ENCODE measurements at regions not wholly inside any gene's neighbourhood (a gene's known extent, or its start where the extent isn't known, plus 50 kb on each side); places are given as distances from the start of the nearest gene placed in this dataset.

DNA sequence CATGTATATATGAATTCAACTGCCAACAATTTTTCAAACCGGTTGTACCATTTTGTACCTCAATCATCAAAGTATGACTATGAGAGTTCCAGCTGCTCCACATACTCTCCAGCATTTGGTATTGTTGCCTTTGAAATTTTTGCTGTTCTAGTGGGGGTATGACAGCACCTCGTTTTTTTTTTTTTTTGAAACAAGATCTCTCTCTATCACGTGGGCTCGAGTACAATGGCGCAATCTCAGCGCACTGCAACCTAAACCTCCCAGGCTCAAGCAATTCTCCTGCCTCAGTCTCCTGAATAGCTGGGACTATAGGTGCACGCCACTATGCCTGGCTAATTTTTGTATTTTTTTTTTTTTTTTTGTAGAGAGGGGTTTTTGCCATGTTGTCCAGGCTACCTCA, 144.7 kb upstream of the JARID2 start:
- H3K27ac ChIP-seq (ENCODE audit: insufficient read depth, low read length) = no peak overlapping the region
- DNase-seq (ENCODE audit: low read depth in 2 of 2) = no peak
- H3K9me3 ChIP-seq (ENCODE audit: control insufficient read depth, insufficient read depth, low read depth, low read length) = no peaks in the 10 kb centered on the region
- TF ChIP-seq EZH2 (IDR thresholded peaks at IDR 0.05; ENCODE audit: low read length, missing control alignments) = no peak
- TF ChIP-seq, protein P1, sequence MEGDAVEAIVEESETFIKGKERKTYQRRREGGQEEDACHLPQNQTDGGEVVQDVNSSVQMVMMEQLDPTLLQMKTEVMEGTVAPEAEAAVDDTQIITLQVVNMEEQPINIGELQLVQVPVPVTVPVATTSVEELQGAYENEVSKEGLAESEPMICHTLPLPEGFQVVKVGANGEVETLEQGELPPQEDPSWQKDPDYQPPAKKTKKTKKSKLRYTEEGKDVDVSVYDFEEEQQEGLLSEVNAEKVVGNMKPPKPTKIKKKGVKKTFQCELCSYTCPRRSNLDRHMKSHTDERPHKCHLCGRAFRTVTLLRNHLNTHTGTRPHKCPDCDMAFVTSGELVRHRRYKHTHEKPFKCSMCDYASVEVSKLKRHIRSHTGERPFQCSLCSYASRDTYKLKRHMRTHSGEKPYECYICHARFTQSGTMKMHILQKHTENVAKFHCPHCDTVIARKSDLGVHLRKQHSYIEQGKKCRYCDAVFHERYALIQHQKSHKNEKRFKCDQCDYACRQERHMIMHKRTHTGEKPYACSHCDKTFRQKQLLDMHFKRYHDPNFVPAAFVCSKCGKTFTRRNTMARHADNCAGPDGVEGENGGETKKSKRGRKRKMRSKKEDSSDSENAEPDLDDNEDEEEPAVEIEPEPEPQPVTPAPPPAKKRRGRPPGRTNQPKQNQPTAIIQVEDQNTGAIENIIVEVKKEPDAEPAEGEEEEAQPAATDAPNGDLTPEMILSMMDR (conservative IDR thresholded peaks at IDR 0.05 in 1 of 2, IDR thresholded peaks at IDR 0.05 in 1 of 2; ENCODE audit: low read depth in 1 of 2, low read length in 2 of 2) = no peak
- no peaks in the 10 kb centered on the region for H3K79me2 ChIP-seq (ENCODE audit: control insufficient read depth, insufficient read depth, low read length)
- no peaks in the 10 kb centered on the region for H3K4me1 ChIP-seq (ENCODE audit: control insufficient read depth, extremely low read depth, insufficient read depth, low read length)
- no peak overlapping the region for H2AFZ ChIP-seq (ENCODE audit: low read length)
- no peaks in the 10 kb centered on the region for H4K20me1 ChIP-seq (ENCODE audit: control insufficient read depth, extremely low read depth, insufficient read depth, low read length)
- H3K4me2 ChIP-seq (ENCODE audit: extremely low read depth, insufficient read depth, low read length) = no peak overlapping the region
- H3K9ac ChIP-seq (ENCODE audit: insufficient read depth, low read length) = no peak overlapping the region
- no peaks in the 10 kb centered on the region for H3K36me3 ChIP-seq (ENCODE audit: control insufficient read depth, insufficient read depth, low read length)
- H3K27me3 ChIP-seq (ENCODE audit: control insufficient read depth, insufficient read depth, low read length) = no peaks in the 10 kb centered on the region
- H3K4me3 ChIP-seq (replicated peaks in 1 of 4; ENCODE audit: control extremely low read depth in 1 of 4, insufficient read depth in 1 of 4, low read depth in 3 of 4, low read length in 4 of 4) = no peak overlapping the region

- H2AFZ ChIP-seq (ENCODE audit: low read length) = no peak overlapping the region
- H3K79me2 ChIP-seq (ENCODE audit: control insufficient read depth, insufficient read depth, low read length) = no peaks in the 10 kb centered on the region
Measured at GRCh38 chr6:15102241-15102640, 143.6 kb upstream of the JARID2 start.

GRCh38 chr6:15106958-15107643, 138.8 kb upstream of the JARID2 start:
- Histone ChIP-seq H3K9ac (ENCODE audit: insufficient read depth, low read length) (no peak overlapping the region), H3K36me3 (ENCODE audit: control insufficient read depth, insufficient read depth, low read length) (no peaks in the 10 kb centered on the region), H2AFZ (ENCODE audit: low read length) (no peak overlapping the region), H3K9me3 (ENCODE audit: control insufficient read depth, insufficient read depth, low read depth, low read length) (no peaks in the 10 kb centered on the region), H3K4me1 (ENCODE audit: control insufficient read depth, extremely low read depth, insufficient read depth, low read length) (no peaks in the 10 kb centered on the region), H3K4me3 (replicated peaks in 1 of 4; ENCODE audit: control extremely low read depth in 1 of 4, insufficient read depth in 1 of 4, low read depth in 3 of 4, low read length in 4 of 4) (no peak overlapping the region), H3K27ac (ENCODE audit: insufficient read depth, low read length) (no peak overlapping the region), H3K79me2 (ENCODE audit: control insufficient read depth, insufficient read depth, low read length) (no peaks in the 10 kb centered on the region), H3K27me3 (ENCODE audit: control insufficient read depth, insufficient read depth, low read length) (no peaks in the 10 kb centered on the region), H3K4me2 (ENCODE audit: extremely low read depth, insufficient read depth, low read length) (no peak overlapping the region), H4K20me1 (ENCODE audit: control insufficient read depth, extremely low read depth, insufficient read depth, low read length) (no peaks in the 10 kb centered on the region)
- TF ChIP-seq, protein P1 (conservative IDR thresholded peaks at IDR 0.05 in 1 of 2, IDR thresholded peaks at IDR 0.05 in 1 of 2; ENCODE audit: low read depth in 1 of 2, low read length in 2 of 2) = no peak
- TF ChIP-seq EZH2 (IDR thresholded peaks at IDR 0.05; ENCODE audit: low read length, missing control alignments) = no peak
- DNase-seq (ENCODE audit: low read depth in 2 of 2) = no peak

More at GRCh38 chr6:15102241-15102640, 143.6 kb upstream of the JARID2 start:
- H3K36me3 ChIP-seq (ENCODE audit: control insufficient read depth, insufficient read depth, low read length) = no peaks in the 10 kb centered on the region
- H3K27ac ChIP-seq (ENCODE audit: insufficient read depth, low read length) = no peak overlapping the region
- no peaks in the 10 kb centered on the region for H3K9me3 ChIP-seq (ENCODE audit: control insufficient read depth, insufficient read depth, low read depth, low read length)
- DNase-seq (ENCODE audit: low read depth in 2 of 2) = no peak
- no peak overlapping the region for H3K4me2 ChIP-seq (ENCODE audit: extremely low read depth, insufficient read depth, low read length)
- no peaks in the 10 kb centered on the region for H4K20me1 ChIP-seq (ENCODE audit: control insufficient read depth, extremely low read depth, insufficient read depth, low read length)
- TF ChIP-seq, protein P1 (conservative IDR thresholded peaks at IDR 0.05 in 1 of 2, IDR thresholded peaks at IDR 0.05 in 1 of 2; ENCODE audit: low read depth in 1 of 2, low read length in 2 of 2) = no peak
- no peak for TF ChIP-seq EZH2 (IDR thresholded peaks at IDR 0.05; ENCODE audit: low read length, missing control alignments)
- no peak overlapping the region for H3K9ac ChIP-seq (ENCODE audit: insufficient read depth, low read length)
- no peak overlapping the region for H3K4me3 ChIP-seq (replicated peaks in 1 of 4; ENCODE audit: control extremely low read depth in 1 of 4, insufficient read depth in 1 of 4, low read depth in 3 of 4, low read length in 4 of 4)
- no peaks in the 10 kb centered on the region for H3K4me1 ChIP-seq (ENCODE audit: control insufficient read depth, extremely low read depth, insufficient read depth, low read length)
- no peaks in the 10 kb centered on the region for H3K27me3 ChIP-seq (ENCODE audit: control insufficient read depth, insufficient read depth, low read length)
